SK-N-SH (cell line): ENCODE measurements at regions not wholly inside any gene's neighbourhood (a gene's known extent, or its start where the extent isn't known, plus 50 kb on each side); places are given as distances from the start of the nearest gene placed in this dataset.

ENCODE experiments used
- CTCF ChIA-PET: fragments of 300-600, 350-600 bp; formaldehyde crosslinking; extraction: SDS; loops from one replicate; lab custom pipeline; 2021; lab: Yijun Ruan, JAX
- POLR2A ChIA-PET: fragments of 350-600 bp; sonication (Branson Sonifier 250); formaldehyde crosslinking; extraction: SDS; loops from one replicate; lab custom pipeline; 2020; ENCODE audit warnings: antibody characterized with exemption, inconsistent platforms; lab: Yijun Ruan, JAX
- DNase-seq: peaks from one replicate; pipeline ENCODE4 v3.0.0; 2012
- H2AFZ ChIP-seq: fragments of 200-600 bp; sonication (generic); 2 replicates; pipeline ENCODE4 v1.8.1; 2016; ENCODE audit warnings: antibody characterized with exemption, mild to moderate bottlenecking, low read depth
- H3F3A ChIP-seq: fragments of 200-600 bp; sonication (generic); replicated peaks from 2 replicates; pipeline ENCODE3; 2016; ENCODE audit warnings: antibody characterized with exemption, mild to moderate bottlenecking; ENCODE audit not compliant: insufficient read depth
- H3K27ac ChIP-seq, 2 experiments: fragments of 200-500 bp in 1 of 2; fragments of 200-600 bp in 1 of 2; sonication (Bioruptor generic) in 1 of 2; sonication (generic), shearing (Covaris generic) in 1 of 2; 2 replicates each; pipeline versions ENCODE4 v1.5.1 to v1.6.1; 2014 to 2016; ENCODE audit warnings: low read depth in 2 of 2, inconsistent platforms in 1 of 2, low read length in 1 of 2, mild to moderate bottlenecking in 1 of 2, mixed read lengths in 1 of 2
- H3K27me3 ChIP-seq: fragments of 200-600 bp; sonication (generic), shearing (Covaris generic); 2 replicates; pipeline ENCODE4 v1.6.1; 2016; ENCODE audit warnings: mixed run types; ENCODE audit not compliant: insufficient read depth
- H3K36me3 ChIP-seq, 2 experiments: fragments of 200-500 bp in 1 of 2; fragments of 200-600 bp in 1 of 2; sonication (Bioruptor generic) in 1 of 2; sonication (generic) in 1 of 2; replicated peaks in 1 of 2; 2 replicates each; pipeline versions ENCODE3 to v1.5.1; 2014 to 2016; ENCODE audit warnings: low read length in 1 of 2, mild to moderate bottlenecking in 1 of 2; ENCODE audit not compliant: insufficient read depth in 2 of 2, control insufficient read depth in 1 of 2
- H3K4me1 ChIP-seq, 2 experiments: fragments of 200-500 bp in 1 of 2; fragments of 200-600 bp in 1 of 2; sonication (Bioruptor generic) in 1 of 2; sonication (generic), shearing (Covaris generic) in 1 of 2; 2 replicates each; pipeline versions ENCODE4 v1.5.1 to v1.6.1; 2014 to 2016; ENCODE audit warnings: low read depth in 1 of 2, low read length in 1 of 2, mixed run types in 1 of 2; ENCODE audit not compliant: insufficient read depth in 2 of 2, control insufficient read depth in 1 of 2
- H3K4me2 ChIP-seq: fragments of 200-600 bp; sonication (generic), shearing (Covaris generic); 2 replicates; pipeline ENCODE4 v1.6.1; 2017; ENCODE audit warnings: mixed run types
- H3K4me3 ChIP-seq, 2 experiments: fragments of 200-500 bp in 1 of 2; fragments of 200-600 bp in 1 of 2; sonication (Bioruptor generic) in 1 of 2; sonication (generic), shearing (Covaris generic) in 1 of 2; 2 replicates each; pipeline versions ENCODE4 v1.5.1 to v1.8.1; 2014 to 2016; ENCODE audit warnings: low read depth in 2 of 2, inconsistent platforms in 1 of 2, low read length in 1 of 2, mild to moderate bottlenecking in 1 of 2, mixed read lengths in 1 of 2, moderate library complexity in 1 of 2
- H3K79me2 ChIP-seq: fragments of 200-600 bp; sonication (generic); 2 replicates; pipeline ENCODE4 v1.8.1; 2017; ENCODE audit warnings: mild to moderate bottlenecking; ENCODE audit not compliant: insufficient read depth
- H3K9ac ChIP-seq: fragments of 200-600 bp; sonication (generic); 2 replicates; pipeline ENCODE4 v1.6.1; 2017; ENCODE audit warnings: mixed run types
- H3K9me2 ChIP-seq: fragments of 200-600 bp; sonication (generic); 2 replicates; pipeline ENCODE4 v1.6.1; 2017; ENCODE audit warnings: mixed run types
- H3K9me3 ChIP-seq: fragments of 200-600 bp; sonication (generic); 2 replicates; pipeline ENCODE4 v1.6.1; 2017; ENCODE audit warnings: mixed run types, mild to moderate bottlenecking, moderate library complexity
- H4K20me1 ChIP-seq: fragments of 200-600 bp; sonication (generic); 2 replicates; pipeline ENCODE4 v1.6.1; 2017; ENCODE audit warnings: mild to moderate bottlenecking, mixed run types; ENCODE audit not compliant: insufficient read depth
- CTCF ChIP-seq: fragments of 200-600 bp; sonication (generic); IDR thresholded peaks from 2 replicates; pipeline ENCODE4 v1.6.1; 2017; ENCODE audit warnings: antibody characterized with exemption, mild to moderate bottlenecking, moderate library complexity
- EP300 ChIP-seq, 2 experiments: IDR thresholded peaks; 2 replicates each; pipeline versions ENCODE4 v1.4.0 to v1.6.1; 2012; ENCODE audit warnings: borderline replicate concordance in 1 of 2, low read depth in 1 of 2, low read length in 1 of 2
- EZH2phosphoT487 ChIP-seq: fragments of 200-600 bp; sonication (generic); IDR thresholded peaks from 2 replicates; pipeline ENCODE4 v1.6.1; 2017; ENCODE audit warnings: low read depth, mixed run types, mild to moderate bottlenecking, antibody characterized with exemption, moderate library complexity, borderline replicate concordance
- FOSL2 ChIP-seq: IDR thresholded peaks from 2 replicates; pipeline ENCODE4 v1.4.0; 2012; ENCODE audit warnings: low read depth, mild to moderate bottlenecking, moderate library complexity, borderline replicate concordance
- FOXJ3 ChIP-seq: sonication (generic); formaldehyde crosslinking; IDR thresholded peaks from 2 replicates; pipeline ENCODE4 v1.5.1; 2020; ENCODE audit warnings: mild to moderate bottlenecking, missing genetic modification reagents
- FOXM1 ChIP-seq: IDR thresholded peaks from 2 replicates; pipeline ENCODE4 v1.4.0; 2012; ENCODE audit warnings: low read depth, mild to moderate bottlenecking
- GABPA ChIP-seq: IDR thresholded peaks from 2 replicates; pipeline ENCODE4 v1.4.0; 2012; ENCODE audit warnings: low read depth, mild to moderate bottlenecking
- GATA2 ChIP-seq: sonication (generic); formaldehyde crosslinking; IDR thresholded peaks from 2 replicates; pipeline ENCODE4 v1.5.0; 2020; ENCODE audit warnings: mild to moderate bottlenecking, missing genetic modification reagents
- JUND ChIP-seq: IDR thresholded peaks from 2 replicates; pipeline ENCODE4 v1.4.0; 2012
- MEF2A ChIP-seq: IDR thresholded peaks from 2 replicates; pipeline ENCODE4 v1.4.0; 2012; ENCODE audit warnings: low read depth, borderline replicate concordance
- MXI1 ChIP-seq: IDR thresholded peaks from 2 replicates; pipeline ENCODE4 v1.6.1; 2012; ENCODE audit warnings: mild to moderate bottlenecking, low read depth, low read length, improper control_type of control experiment
- NRF1 ChIP-seq: IDR thresholded peaks from 2 replicates; pipeline ENCODE4 v1.6.1; 2012; ENCODE audit warnings: low read depth, mild to moderate bottlenecking, low read length
- POLR2AphosphoS5 ChIP-seq: IDR thresholded peaks from 2 replicates; pipeline ENCODE4 v1.6.1; 2012; ENCODE audit warnings: low read depth, low read length
- RAD21 ChIP-seq: IDR thresholded peaks from 2 replicates; pipeline ENCODE4 v1.6.1; 2012; ENCODE audit warnings: mild to moderate bottlenecking, low read length
- RCOR1 ChIP-seq: fragments of 150-350 bp; IDR thresholded peaks from 2 replicates; pipeline ENCODE4 v1.6.1; 2017; ENCODE audit warnings: antibody characterized with exemption, low read length
- RFX5 ChIP-seq: IDR thresholded peaks from 2 replicates; pipeline ENCODE4 v1.6.1; 2012; ENCODE audit warnings: mild to moderate bottlenecking, improper control_type of control experiment, low read length
- SIN3A ChIP-seq: IDR thresholded peaks from 2 replicates; pipeline ENCODE4 v1.6.1; 2012; ENCODE audit warnings: low read depth, mild to moderate bottlenecking, low read length, moderate library complexity, borderline replicate concordance
- SMC3 ChIP-seq: IDR thresholded peaks from 2 replicates; pipeline ENCODE4 v1.6.1; 2012; ENCODE audit warnings: low read depth, low read length, improper control_type of control experiment
- TAF1 ChIP-seq: IDR thresholded peaks from 2 replicates; pipeline ENCODE4 v1.6.1; 2012; ENCODE audit warnings: low read depth, mild to moderate bottlenecking, low read length, moderate library complexity, borderline replicate concordance
- TCF12 ChIP-seq: IDR thresholded peaks from 2 replicates; pipeline ENCODE4 v1.4.0; 2012
- TEAD4 ChIP-seq: IDR thresholded peaks from 2 replicates; pipeline ENCODE4 v1.4.0; 2012; ENCODE audit warnings: mild to moderate bottlenecking, borderline replicate concordance; ENCODE audit not compliant: insufficient read depth
- YY1 ChIP-seq: IDR thresholded peaks from 2 replicates; pipeline ENCODE4 v1.4.0; 2012; ENCODE audit warnings: low read depth, mild to moderate bottlenecking
- WGBS: methylation state at CpG from one replicate; pipeline ENCODE4 v1.1.6; 2017; ENCODE audit warnings: low lambda C conversion rate; 5-methylcytosine and 5-hydroxymethylcytosine counted together
- TF ChIP-seq, protein P1 (sequence below): IDR thresholded peaks from 2 replicates; pipeline ENCODE4 v1.4.0; 2012; ENCODE audit warnings: low read depth
- TF ChIP-seq, protein P2 (sequence below): IDR thresholded peaks from 2 replicates; pipeline ENCODE4 v1.4.0; 2012; ENCODE audit warnings: low read depth, borderline replicate concordance
- TF ChIP-seq, protein P3 (sequence below): IDR thresholded peaks from 2 replicates; pipeline ENCODE4; 2012

DNA sequence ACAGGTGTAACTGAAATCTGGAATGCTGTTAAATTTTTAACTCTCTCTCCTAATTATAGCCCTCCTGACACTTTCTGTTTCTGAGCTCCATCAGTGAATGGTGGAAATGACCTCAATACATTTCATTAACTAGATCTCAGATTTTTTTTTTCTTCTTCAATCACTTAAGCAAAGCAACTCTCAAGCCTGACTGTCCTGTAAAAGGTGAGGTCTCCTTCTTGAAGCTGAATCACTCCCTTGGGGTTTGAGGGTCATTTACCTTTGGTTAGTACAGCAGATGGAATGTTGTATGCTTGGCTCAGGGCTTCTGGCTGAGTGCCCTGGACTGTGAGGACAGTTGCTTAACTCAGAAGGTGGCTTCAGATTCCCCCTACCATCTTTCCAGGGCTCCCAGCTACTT is 518.7 kb downstream of the PTPRC start (continued):
- TF ChIP-seq YY1 (no peak), NRF1 (no peak), POLR2AphosphoS5 (no peak), TAF1 (no peak), MEF2A (no peak), FOXJ3 (CRISPR knock-in tag) (no peak)
- TF ChIP-seq, protein P1, sequence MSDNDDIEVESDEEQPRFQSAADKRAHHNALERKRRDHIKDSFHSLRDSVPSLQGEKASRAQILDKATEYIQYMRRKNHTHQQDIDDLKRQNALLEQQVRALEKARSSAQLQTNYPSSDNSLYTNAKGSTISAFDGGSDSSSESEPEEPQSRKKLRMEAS, result no peak

GRCh38 chr1:199160521-199161318 is 521.9 kb downstream of the PTPRC start:
- Histone ChIP-seq H3K9me2 (no peaks in the 10 kb centered on the region), H3K9ac (no peak overlapping the region), H3K4me3 (no peak overlapping the region), H3K27me3 (no peaks in the 10 kb centered on the region), H3K4me1 (peaks cover 6 to 23% of the 10 kb centered on the region in 2 experiments; a peak in 2 of 4 replicates), H3K79me2 (no peaks in the 10 kb centered on the region), H3K27ac (no peak overlapping the region), H3F3A (no peaks in the 10 kb centered on the region), H4K20me1 (no peaks in the 10 kb centered on the region), H2AFZ (no peak overlapping the region), H3K4me2 (no peak overlapping the region), H3K36me3 (no peaks in the 10 kb centered on the region), H3K9me3 (no peaks in the 10 kb centered on the region)
- POLR2A ChIA-PET, result no interaction called here
- no peak for DNase-seq
- TF ChIP-seq TAF1 (no peak), GABPA (no peak), FOSL2 (no peak), RAD21 (no peak), EZH2phosphoT487 (no peak), JUND (no peak), NRF1 (no peak), FOXJ3 (CRISPR knock-in tag) (no peak), FOXM1 (no peak), TCF12 (no peak), SMC3 (no peak)
- TF ChIP-seq, protein P2, sequence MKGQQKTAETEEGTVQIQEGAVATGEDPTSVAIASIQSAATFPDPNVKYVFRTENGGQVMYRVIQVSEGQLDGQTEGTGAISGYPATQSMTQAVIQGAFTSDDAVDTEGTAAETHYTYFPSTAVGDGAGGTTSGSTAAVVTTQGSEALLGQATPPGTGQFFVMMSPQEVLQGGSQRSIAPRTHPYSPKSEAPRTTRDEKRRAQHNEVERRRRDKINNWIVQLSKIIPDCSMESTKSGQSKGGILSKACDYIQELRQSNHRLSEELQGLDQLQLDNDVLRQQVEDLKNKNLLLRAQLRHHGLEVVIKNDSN, result no peak
- 81% methylated on average over 1 of the region's 1 CpG for WGBS
- CTCF ChIA-PET, result no interaction called here

- Histone ChIP-seq H3K4me2 (no peak overlapping the region), H4K20me1 (no peaks in the 10 kb centered on the region), H3K4me1 (peaks cover 6 to 23% of the 10 kb centered on the region in 2 experiments; a peak in 2 of 4 replicates), H3K9me2 (no peaks in the 10 kb centered on the region), H3K79me2 (no peaks in the 10 kb centered on the region), H3K36me3 (no peaks in the 10 kb centered on the region), H3K4me3 (no peak overlapping the region), H3K27me3 (no peaks in the 10 kb centered on the region), H3K9ac (no peak overlapping the region), H3F3A (no peaks in the 10 kb centered on the region), H3K27ac (no peak overlapping the region), H2AFZ (no peak overlapping the region), H3K9me3 (no peaks in the 10 kb centered on the region)
- TF ChIP-seq RFX5, result no peak
- no peak for TF ChIP-seq RAD21
- no peak for TF ChIP-seq TCF12
- TF ChIP-seq, protein P3, sequence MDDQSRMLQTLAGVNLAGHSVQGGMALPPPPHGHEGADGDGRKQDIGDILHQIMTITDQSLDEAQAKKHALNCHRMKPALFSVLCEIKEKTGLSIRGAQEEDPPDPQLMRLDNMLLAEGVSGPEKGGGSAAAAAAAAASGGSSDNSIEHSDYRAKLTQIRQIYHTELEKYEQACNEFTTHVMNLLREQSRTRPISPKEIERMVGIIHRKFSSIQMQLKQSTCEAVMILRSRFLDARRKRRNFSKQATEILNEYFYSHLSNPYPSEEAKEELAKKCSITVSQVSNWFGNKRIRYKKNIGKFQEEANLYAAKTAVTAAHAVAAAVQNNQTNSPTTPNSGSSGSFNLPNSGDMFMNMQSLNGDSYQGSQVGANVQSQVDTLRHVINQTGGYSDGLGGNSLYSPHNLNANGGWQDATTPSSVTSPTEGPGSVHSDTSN, result no peak
- no peak for TF ChIP-seq RCOR1
- TF ChIP-seq JUND, result no peak
- no peak for TF ChIP-seq YY1
- TF ChIP-seq CTCF, result no peak
- no peak for TF ChIP-seq TEAD4
- TF ChIP-seq MEF2A, result no peak
- TF ChIP-seq EP300 (IDR thresholded peaks at IDR 0.05; ENCODE audit: borderline replicate concordance in 1 of 2, low read depth in 1 of 2, low read length in 1 of 2), result no peak
- TF ChIP-seq SIN3A, result no peak
- no peak for TF ChIP-seq GATA2 (CRISPR knock-in tag)
- TF ChIP-seq MXI1, result no peak
- no peak for TF ChIP-seq FOXJ3 (CRISPR knock-in tag)
- CTCF ChIA-PET, result no interaction called here
- DNase-seq, result no peak
- POLR2A ChIA-PET, result no interaction called here
Measured at GRCh38 chr1:199161319-199161680, 522.5 kb downstream of the PTPRC start.
